GM19438 (cell line): ENCODE measurements at regions not wholly inside any gene's neighbourhood (a gene's known extent, or its start where the extent isn't known, plus 50 kb on each side); places are given as distances from the start of the nearest gene placed in this dataset.

Experiments used
- ATAC-seq: cut with Tn5 transposase; IDR thresholded peaks from one replicate; pipeline ENCODE4 v1.9.1; 2021; ENCODE audit warnings: low read depth; ENCODE audit not compliant: unreplicated experiment

- no peak for ATAC-seq
Measured at GRCh38 chr3:28792604-28793003, 444.0 kb upstream of the AZI2 start.

GRCh38 chr3:28799084-28799483 is 450.5 kb upstream of the AZI2 start:
- ATAC-seq: no peak

GRCh38 chr3:28800203-28800602 is 451.6 kb upstream of the AZI2 start:
- no peak for ATAC-seq

GRCh38 chr3:28808068-28808467 is 459.4 kb upstream of the AZI2 start:
- no peak for ATAC-seq

- no peak for ATAC-seq
Measured at GRCh38 chr3:28816017-28816416, 464.9 kb upstream of the RBMS3 start.

- no peak for ATAC-seq
Measured at GRCh38 chr3:28824316-28824715, 456.6 kb upstream of the RBMS3 start.

GRCh38 chr3:28826840-28827239 is 454.0 kb upstream of the RBMS3 start:
- no peak for ATAC-seq

GRCh38 chr3:28835249-28835648 is 445.6 kb upstream of the RBMS3 start:
- no peak for ATAC-seq

- no peak for ATAC-seq
Measured at GRCh38 chr3:28835751-28836150, 445.1 kb upstream of the RBMS3 start.

GRCh38 chr3:28836199-28836598 is 444.7 kb upstream of the RBMS3 start:
- ATAC-seq: no peak

- ATAC-seq: no peak
Measured at GRCh38 chr3:28840976-28841376, 439.9 kb upstream of the RBMS3 start.

- ATAC-seq: no peak
Measured at GRCh38 chr3:28841441-28841840, 439.4 kb upstream of the RBMS3 start.

- no peak for ATAC-seq
Measured at GRCh38 chr3:28844298-28845005, 436.4 kb upstream of the RBMS3 start.

- ATAC-seq: no peak
Measured at GRCh38 chr3:28845006-28845324, 435.9 kb upstream of the RBMS3 start.

GRCh38 chr3:28846971-28847478 is 433.8 kb upstream of the RBMS3 start:
- ATAC-seq: no peak

- no peak for ATAC-seq
Measured at GRCh38 chr3:28847736-28848135, 433.1 kb upstream of the RBMS3 start.

- ATAC-seq: no peak
Measured at GRCh38 chr3:28850186-28850585, 430.7 kb upstream of the RBMS3 start.

GRCh38 chr3:28853830-28854229 is 427.0 kb upstream of the RBMS3 start:
- ATAC-seq: no peak

GRCh38 chr3:28856796-28857195 is 424.1 kb upstream of the RBMS3 start:
- no peak for ATAC-seq

GRCh38 chr3:28859897-28860296 is 421.0 kb upstream of the RBMS3 start:
- no peak for ATAC-seq

- ATAC-seq: no peak
Measured at GRCh38 chr3:28860307-28860706, 420.6 kb upstream of the RBMS3 start.

GRCh38 chr3:28863186-28863585 is 417.7 kb upstream of the RBMS3 start:
- no peak for ATAC-seq

GRCh38 chr3:28867836-28868235 is 413.0 kb upstream of the RBMS3 start:
- ATAC-seq: no peak
